ENCODE measurements at regions not wholly inside any gene's neighbourhood (a gene's known extent, or its start where the extent isn't known, plus 50 kb on each side); places are given as distances from the start of the nearest gene placed in this dataset.
"Not testable (repeated sequence)": the region's sequence is repeated elsewhere in the genome, so short reads cannot be mapped to it uniquely, and the experiment has no call there.

DNA sequence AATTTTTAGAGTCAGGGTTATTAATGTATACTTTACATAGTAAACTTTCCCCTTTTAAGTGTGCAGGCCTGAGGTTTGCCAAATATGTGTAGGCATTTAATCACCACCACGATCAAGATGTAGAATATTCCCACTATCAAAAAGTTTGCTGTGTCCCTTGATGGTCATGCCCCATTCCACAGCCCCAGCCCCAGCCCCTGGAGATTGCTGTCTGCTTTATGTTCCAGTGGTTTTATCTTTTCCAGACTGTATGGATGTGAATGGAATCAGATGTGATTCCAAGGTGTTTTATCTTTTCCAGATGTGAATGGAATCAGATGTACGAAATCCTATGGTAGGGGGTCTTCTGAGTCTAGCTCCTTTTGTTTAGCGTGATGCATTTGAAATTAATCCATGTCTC is 93.1 kb upstream of the B3GAT1 start:
- DNase-seq = no peak

DNA sequence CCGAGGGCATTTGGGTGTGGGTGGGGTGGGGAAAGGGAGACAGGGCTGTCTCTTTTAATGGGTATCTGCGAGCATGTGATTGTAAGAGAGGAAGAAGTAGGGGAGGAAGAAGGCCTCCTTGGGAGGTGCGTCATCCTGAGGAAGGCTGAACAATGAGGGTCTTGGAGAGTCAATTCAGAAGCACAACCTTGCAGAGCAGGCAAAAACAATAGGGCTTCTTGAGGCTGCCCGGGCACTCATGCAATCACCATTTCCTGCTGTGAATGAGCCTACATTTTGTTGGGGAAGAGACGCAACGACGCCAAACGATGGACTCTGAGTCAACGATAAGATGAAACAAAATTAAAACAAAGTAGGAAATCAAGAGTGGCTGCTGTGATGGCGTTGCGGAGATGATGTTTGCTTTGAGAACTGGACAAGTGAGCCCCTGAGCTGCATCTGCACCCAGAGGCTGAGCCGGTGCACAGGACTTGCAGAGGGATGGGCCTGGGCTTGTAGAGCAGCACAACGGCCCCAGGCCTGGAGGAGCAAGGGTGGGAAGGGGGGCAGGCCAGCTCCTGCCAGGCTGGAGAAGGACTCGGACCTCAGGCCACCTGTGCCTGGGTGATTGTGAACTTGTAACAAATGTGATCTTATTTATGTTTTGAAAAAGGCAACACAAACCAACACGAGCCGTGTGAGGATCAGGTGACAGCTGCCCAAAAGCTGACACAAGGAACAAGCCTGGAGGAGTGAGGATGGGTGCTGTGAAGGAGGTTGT is 92.3 kb upstream of the B3GAT1 start:
- DNase-seq = no peak

DNA sequence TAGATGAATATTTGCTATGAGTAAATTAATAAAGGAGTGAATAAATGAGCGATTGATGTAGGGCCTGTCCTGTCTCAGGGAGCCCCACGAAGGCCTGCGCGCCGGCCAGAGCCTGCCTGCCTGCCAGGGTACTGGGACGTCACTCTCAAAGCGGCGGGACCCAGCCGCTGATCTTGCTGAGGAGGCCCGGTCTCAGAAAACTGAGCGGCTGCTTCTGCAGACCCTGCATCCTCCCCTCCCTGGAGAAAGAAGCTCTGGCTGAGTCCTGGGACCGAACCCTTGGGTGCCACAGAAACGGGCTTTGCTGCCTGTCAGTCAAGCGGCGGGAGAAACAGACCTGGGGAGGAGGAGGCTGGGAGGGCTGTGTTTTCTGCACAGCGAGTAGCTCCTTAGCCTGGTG is 91.6 kb upstream of the B3GAT1 start:
- no peak for DNase-seq

DNA sequence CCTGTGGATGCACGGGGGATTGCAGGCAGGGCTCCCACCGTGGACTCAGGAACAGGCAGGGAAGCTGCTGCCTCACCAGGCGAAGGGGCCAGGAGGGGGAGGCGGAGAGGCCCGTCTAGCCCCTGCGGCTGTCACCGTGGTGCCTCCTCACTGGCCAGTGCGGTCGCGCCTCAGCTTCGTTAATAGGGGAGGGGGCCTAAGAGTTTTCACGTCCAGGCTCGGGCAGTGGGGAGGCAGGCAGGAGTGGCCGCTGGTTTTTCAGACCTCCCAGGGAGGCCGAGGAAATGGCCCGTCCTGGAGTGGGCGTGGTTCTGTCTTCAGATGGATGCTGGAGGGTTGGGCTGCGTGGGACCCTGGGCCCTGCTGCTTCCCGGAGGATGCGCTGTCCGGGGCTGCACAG is 91.1 kb upstream of the B3GAT1 start:
- DNase-seq = no peak

DNA sequence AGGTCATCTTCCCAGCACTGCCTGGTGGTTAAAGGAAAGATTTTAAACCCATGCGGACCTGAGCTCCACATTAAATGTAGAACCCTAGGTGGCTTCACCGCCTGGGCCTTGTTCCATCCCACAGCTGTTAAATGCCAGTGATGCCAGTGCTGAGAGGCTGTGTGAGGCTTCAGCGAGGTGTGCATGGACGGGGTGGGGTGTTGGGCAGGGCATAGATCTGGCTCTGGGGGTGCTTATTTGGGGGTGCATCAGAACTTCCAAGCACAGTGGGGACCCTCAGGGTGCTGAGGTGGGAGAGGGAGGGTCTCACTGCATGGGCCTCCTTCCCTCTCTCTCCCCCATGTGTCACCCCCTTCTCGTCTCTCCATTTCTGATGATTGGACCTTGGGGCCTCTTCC is 90.1 kb upstream of the B3GAT1 start:
- DNase-seq = no peak

DNA sequence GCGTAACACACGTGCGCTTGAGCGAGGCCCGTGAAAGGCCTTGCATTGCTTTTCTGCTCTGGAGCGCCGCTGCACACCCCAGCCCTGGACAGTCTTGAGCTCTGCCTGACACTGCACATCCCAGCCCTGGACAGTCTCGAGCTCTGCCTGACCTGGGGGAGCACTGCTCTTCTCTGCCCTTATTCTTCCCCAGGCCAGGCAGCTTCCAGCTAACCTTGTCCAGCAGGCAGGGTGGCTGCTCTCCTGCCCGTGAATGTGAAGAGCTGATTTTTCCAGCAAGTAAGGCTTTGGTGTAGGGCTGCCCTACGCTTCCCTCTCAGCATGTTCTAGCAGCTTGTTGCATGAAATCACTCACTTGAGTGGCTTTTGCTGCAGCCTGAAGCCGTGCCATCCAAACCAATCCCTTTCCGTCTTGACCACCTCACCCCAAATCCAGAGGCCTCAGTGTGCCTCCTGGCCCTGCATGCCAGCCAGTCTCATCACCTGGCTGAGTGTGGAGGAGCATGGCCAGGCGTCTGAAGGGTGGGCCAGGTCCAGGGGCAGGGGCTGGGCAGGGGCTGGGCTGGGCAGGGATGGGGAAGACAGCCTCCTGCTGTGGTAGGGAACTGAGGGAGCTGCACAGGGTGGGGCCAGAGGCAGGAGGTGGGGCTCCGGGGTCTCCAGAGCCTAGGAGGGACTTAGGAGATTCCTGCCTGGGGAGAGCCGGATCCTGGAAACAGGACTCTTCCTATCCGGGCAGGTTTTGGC is 89.5 kb upstream of the B3GAT1 start:
- no peak for DNase-seq

DNA sequence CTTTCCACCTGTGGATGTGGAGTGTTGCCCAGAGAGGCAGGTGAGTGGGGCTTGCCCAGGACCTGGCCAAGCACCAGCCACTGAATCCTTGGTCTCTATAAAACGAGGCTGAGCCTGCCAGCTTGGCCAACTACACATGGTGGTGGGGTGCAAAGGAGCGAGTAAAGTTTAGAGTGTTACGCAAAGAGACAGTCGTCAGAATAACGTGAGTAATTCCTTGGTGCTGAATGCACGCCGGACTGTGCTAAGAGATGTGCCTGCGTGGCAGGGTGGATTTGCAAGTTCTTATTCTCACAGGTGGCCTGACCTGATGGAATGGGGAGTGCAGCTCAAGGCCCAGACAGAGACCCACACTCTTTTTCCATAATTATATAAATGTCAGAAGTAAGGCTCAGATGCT is 88.6 kb upstream of the B3GAT1 start:
- DNase-seq = no peak

DNA sequence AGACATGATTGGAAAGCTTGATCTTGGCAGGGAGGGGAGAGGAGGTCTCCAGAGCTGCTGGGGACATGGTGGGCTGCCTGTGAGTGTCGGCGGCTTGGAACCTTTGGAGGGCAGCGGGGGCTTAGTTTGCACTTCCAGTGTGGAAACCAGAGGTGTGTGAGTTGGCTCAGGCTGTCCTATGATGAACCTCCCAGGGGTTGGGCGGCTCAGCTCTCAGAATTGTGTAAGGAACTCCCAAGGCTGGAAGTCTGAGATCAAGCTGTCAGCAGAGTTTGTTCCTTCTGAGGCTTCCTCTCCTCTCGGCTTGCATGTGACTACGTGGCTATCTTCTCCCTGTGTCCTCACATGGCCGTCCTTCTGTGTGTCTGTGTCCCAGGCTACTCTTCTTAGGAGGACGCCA is 87.9 kb upstream of the B3GAT1 start:
- DNase-seq = no peak

DNA sequence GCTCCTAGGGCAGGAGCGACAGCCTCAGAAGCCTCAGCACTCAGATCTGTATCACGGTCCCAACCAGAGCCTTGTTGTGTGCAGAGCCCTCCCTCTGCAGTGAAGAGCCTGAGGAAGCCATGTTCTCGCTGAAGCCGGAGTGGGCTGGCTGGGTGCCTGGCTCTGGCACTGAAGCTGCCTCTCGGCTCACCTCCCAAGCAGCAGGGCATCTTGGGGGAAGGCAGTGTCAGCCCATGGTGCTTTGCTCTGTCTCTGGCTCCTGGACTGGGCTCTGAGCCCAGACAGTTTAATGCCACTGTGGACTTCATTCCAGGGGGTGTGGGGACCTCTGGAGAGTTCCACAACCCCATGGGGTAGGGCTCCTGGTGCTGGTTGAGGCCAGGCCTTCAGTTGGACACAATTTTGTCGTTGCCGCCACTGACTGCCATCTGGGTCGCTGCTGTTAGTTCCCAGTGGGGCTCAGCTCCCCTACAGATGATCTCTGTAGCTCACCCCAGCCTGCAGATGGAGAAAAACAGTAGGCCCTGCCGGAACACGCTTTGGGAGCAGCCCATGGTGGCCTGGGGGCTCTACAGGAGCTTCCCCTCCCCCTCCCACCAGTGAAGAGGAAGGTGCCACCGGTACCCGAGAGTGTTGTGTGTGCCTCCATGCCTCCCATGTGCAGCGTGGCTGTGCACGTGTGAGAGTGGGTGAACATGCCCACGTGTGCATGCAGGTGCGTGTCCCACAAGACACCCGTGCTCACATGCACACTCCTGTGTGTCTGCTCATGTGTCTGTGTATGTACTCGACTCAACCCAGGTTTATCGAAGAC is 86.5 kb upstream of the B3GAT1 start:
- no peak for DNase-seq

DNA sequence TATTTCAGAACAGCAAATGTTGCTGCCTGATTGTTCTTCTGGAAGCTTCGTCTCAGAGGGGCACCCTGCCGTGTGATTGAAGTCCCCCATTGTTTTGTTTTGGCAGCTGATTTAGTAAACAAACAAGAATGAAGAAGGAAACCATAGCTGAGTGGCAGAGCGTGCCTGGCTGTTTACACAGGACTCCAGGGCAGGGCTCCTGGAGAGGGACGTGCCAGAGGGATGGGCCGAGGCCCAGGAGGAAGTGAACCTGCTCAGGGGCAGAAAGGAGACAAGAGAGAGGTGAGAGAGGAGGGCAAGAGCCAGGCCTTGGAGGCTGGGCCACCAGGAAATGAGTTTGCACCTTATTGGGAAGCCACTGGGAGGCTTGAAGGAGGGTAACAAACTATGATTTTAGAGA is 85.5 kb upstream of the B3GAT1 start:
- DNase-seq = no peak

DNA sequence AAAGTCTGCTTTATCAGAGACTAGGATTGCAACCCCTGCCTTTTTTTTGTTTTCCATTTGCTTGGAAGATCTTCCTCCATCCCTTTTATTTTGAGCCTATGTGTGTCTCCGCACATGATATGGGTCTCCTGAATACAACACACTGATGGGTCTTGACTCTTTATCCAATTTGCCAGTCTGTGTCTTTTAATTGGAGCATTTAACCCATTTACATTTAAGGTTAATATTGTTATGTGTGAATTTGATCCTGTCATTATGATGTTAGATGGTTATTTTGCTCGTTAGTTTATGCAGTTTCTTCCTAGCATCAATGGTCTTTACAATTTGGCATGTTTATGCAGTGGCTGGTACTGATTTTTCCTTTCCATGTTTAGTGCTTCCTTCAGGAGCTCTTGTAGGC is 84.0 kb upstream of the B3GAT1 start:
- DNase-seq = not testable (repeated sequence)

DNA sequence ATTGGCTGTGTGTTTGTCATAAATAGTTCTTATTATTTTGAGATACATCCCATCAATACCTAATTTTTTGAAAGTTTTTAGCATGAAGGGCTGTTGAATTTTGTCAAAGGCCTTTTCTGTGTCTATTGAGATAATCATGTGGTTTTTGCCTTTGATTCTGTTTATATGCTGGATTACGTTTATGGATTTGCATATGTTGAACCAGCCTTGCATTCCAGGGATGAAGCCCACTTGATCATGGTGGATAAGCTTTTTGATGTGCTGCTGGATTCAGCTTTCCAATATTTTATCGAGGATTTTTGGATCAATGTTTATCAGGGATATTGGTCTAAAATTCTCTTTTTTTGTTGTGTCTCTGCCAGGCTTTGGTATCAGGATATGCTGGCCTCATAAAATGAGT is 82.4 kb upstream of the B3GAT1 start:
- DNase-seq = not testable (repeated sequence)

DNA sequence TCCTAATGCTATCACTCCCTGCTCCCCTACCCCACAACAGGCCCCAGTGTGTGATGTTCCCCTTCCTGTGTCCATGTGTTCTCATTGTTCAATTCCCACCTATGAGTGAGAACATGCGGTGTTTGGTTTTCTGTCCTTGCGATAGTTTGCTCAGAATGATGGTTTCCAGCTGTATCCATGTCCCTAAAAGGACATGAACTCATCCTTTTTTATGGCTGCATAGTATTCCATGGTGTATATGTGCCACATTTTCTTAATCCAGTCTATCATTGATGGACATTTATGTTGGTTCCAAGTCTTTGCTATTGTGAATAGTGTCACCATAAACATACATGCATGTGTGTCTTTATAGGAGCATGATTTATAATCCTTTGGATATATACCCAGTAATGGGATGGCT is 80.4 kb upstream of the B3GAT1 start:
- not testable (repeated sequence) for DNase-seq

DNA sequence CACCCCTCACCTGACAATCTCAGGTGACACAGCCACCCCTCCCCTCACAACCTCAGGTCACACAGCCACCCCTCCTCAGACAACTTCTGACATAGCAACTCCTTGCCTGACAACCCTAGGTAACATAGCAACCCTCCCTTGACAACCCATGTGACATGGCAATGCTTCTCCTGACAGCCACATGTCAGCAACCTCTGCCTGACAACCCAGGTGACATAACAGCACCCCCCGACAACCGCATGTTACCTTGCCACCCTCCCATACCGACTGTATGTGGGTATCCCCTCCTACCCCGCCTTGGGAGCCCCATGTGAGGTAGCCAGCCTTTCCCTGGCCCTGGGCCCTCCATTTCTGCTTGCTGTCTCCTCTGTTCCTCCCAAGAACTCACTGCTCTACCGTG is 77.7 kb upstream of the B3GAT1 start:
- DNase-seq = no peak

DNA sequence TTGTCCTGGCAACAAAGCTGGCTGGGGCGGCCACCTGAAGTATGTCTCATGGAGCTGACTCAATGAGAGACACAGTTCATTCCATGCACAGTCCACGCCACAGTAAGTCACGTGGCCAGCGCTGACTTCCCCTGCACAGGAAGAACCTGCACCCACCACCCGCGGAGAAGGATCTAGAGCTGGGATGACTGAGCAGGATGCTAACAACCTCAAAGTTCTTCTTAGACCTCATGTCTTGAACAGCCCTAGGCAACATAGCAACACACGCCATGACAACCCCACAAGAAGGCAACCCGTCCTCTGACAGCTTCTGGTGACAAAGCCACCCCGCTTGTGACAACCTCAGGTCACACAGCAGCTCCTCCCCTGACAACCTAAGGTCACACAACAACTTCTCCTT is 76.9 kb upstream of the B3GAT1 start:
- DNase-seq = no peak

DNA sequence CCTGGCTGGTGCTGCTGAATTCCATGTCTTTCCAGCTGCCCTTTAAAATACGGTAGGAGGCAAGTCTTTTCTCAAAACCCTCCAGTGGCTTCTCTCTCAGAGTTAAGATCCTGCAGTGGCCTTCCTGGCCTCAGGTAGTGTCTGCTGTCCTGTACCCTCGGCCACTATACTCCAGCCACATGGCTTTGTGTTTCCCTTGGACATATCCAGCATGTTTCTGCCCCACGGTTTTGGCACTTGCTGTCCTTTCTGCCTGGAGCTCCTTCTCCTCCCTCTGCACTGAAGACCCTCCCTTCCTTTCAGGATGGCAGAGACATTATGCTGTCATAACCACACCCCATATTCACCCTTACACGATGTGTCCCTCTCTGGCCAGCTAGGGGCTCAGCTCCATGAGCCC is 76.5 kb upstream of the B3GAT1 start:
- no peak for DNase-seq

DNA sequence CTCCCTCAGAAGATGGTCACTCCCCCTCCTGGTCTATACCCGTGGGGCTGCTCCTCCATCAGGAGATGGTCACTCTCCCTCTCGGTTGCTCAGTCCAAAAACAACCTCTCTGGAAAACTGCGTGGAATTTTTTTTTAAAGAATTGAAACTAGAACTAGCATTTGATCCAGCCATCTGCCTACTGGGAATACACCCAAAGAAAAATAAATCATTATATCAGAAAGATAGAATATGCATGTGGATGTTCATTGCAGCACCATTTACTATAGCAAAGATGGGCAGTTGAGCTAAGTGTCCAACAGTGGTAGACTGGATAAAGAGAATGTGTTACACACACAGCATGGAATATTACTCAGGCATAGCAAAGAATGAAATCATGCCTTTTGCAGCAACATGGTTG is 75.7 kb upstream of the B3GAT1 start:
- no peak for DNase-seq

DNA sequence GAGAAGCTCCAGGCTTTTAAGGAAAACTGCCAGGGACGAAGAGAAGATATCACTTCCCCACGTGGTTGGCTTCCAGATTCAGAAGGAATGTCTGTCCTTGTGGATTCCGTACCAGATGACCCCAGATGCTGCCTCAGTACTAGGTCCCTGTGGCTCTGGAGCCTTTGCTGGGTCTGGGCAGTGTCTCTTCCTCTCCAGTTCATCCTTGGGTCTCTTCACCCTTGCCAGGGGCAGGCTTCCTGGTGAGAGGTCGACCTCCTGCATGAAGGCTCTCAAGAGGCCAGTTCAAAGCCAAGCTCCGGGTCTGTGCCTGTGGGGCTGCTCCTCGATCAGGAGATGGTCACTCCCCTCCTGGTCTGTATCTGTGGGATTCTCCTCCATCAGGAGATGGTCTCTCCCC is 74.7 kb upstream of the B3GAT1 start:
- DNase-seq = no peak

DNA sequence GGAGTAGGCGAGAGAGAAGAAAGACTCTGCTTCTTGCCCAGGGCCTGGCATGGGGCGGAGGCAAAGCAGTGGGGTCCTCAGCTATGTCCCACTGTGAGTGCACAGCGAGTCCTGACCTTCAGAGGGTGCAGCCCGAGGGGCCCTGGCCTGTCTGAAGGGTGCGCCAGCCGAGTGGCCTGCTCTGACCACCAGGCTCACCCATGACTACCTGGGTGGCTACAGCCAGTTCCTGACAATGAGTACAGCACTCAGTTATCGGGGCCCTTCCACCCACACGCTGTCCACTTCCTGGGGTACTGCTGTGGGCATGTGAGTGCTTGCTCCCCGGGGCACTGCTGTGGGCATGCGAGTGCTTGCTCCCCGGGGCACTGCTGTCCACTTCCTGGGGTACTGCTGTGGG is 74.1 kb upstream of the B3GAT1 start:
- DNase-seq = no peak

DNA sequence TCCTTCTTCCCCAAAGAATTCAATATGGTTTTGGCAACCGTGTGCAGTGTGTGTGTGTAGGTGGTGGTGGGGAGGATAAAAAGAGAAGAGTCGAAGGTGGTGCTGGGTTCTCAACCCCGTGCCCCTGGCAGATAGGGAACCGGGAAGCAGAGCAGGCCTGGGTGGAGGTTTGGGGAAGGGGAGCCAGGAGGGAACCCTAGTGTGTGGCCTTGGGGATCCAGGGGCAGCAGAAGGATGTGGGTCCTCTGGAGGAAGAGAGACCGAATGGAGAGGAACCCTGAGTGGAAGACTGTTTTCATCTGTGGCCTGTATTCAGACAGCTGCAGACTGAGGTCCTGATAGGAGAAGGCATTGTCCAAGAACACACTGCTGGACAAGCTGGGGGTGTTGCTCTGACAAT is 73.3 kb upstream of the B3GAT1 start:
- no peak for DNase-seq

DNA sequence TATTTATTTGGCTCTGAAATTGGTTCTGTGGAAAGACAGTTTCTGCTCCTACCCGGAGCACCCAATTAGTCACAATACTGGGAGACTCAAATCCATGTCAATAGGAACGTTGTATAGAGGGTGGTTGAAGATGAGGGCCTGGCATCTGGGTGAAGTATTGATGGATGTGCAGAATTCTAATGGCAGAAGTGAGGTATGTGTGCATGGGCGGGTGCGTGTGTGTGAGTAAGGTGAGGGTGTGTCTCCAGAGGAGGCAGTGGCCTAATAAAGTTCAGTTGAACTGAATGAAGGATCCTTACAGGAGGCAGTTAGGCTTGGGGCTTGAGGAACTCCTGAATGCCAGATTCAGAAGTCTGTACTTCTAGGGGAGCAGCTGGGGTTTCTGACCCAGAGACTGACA is 71.8 kb upstream of the B3GAT1 start:
- DNase-seq = no peak

DNA sequence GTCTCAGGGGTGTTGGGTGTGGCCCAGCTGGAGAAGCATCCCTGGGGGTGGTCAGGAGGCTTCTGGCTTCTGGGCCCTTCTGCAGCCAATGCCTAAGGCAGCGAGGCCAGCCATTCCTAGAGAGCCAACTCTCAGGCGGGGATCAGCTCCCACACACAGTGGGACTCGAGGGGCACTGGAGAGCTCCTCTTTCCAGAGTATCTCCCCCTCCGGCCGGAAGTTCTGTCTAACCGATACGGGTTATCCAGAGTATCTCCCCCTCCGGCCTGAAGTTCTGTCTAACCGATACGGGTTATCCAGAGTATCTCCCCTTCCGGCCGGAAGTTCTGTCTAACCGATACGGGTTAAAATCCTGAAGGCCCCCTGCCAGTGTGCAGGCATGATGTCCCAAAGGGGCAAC is 71.2 kb upstream of the B3GAT1 start:
- no peak for DNase-seq

DNA sequence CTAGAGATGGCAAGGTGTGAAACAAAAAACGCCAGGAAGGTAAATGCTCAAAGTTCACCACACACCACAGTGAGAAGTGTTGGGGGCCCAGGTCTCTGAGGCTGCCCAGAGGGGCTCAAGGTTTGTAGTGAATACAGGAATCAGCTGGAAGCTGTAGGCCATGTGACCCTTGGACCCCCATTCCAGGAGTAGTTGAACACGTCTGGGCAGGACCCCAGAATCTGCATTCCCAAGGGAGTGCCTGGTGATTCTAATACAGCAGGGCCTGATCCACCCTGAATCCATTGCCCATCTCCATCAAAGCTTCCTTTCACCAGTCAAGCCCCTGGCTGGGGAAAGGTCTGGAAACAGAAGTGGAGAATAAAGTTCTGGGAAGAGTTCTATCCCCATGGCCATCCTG is 70.8 kb upstream of the B3GAT1 start:
- DNase-seq = no peak

DNA sequence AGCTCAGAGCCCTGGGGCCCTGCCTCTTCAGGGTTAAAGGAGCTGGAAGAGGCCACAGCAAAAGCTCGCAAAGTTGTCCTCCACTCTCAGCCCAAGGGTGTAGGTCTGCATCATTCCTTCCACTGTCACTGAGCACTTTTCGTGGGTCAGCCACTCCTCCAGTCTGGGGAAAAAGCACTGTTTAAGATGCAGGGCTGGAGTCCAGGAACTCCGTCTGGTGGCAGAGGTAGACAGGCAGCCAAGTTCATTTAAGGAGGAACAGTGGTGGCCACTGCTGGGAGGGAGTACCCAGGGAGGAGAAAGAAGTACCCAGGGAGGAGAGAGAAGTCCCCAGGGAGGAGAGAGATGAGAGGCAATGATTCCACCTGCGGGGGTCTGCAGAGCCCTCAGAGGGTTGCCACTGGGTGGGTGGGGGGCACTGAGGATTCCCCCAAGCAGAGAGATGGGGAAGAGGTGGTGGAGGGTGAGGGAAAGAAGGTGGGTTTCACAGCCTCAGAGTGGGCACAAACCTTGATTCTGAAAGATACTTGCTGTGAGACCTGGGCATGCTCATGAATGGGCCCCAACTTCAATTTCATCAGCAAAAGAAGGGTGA is 70.0 kb upstream of the B3GAT1 start:
- DNase-seq = no peak
